ENCODE measurements at regions not wholly inside any gene's neighbourhood (a gene's known extent, or its start where the extent isn't known, plus 50 kb on each side); places are given as distances from the start of the nearest gene placed in this dataset.

DNA sequence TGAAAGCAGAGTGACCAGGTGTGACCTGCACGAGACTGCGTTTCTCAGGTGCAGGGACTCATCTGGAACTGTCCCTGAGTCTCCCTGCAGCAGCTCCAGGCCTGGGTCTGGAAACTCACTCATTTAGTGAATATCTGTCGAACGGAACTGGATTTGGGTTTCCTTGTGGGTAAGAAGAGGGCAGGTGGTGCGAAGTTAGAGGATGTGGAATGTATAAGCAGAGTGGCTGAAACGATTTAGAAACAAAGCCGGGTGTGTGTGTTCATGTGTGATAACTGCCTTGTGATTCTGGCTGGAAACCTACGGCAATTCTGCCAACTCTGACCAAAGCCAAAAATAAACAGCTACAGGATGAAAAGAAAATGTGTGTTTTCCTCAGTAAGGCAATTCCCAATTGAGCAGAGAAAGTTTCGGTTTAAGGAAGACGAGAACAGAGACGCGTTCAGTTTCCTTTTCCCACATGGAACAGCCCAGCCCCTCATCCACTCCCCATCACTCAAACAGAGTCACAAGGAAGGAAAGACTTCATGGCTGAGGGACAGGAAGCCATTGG, 130.3 kb downstream of the NSG2 start:
- Histone ChIP-seq H3K27me3 (ENCODE audit: control insufficient read depth, insufficient read depth, low read length) (no peaks in the 10 kb centered on the region), H3K4me3 (ENCODE audit: low read depth in 2 of 2, low read length in 2 of 2) (no peak overlapping the region), H3K36me3 (ENCODE audit: control insufficient read depth, insufficient read depth, low read length) (no peaks in the 10 kb centered on the region), H3K4me1 (ENCODE audit: control insufficient read depth, insufficient read depth, low read length) (no peaks in the 10 kb centered on the region), H3K9me3 (ENCODE audit: control insufficient read depth, insufficient read depth, low read depth, low read length) (no peaks in the 10 kb centered on the region), H3K27ac (ENCODE audit: low read length) (no peak overlapping the region)
- DNase-seq (ENCODE audit: low read depth, low spot score) (no peak), ATAC-seq (no peak)
- in situ Hi-C loops (cut with HindIII; ENCODE audit: low pct_unique_long_range_greater_than_20kb, low sequenced_read_pairs) (no loop called here), intact Hi-C loops (cut with micrococcal nuclease; ENCODE audit: unreplicated experiment) (loop anchor here (5.0 kb wide), 1 partner anchor 1153 kb away; no protein-coding TSS in a partner anchor)
- BruUV-seq (replicated peaks) = no TSS peak
- TF ChIP-seq, protein P1, sequence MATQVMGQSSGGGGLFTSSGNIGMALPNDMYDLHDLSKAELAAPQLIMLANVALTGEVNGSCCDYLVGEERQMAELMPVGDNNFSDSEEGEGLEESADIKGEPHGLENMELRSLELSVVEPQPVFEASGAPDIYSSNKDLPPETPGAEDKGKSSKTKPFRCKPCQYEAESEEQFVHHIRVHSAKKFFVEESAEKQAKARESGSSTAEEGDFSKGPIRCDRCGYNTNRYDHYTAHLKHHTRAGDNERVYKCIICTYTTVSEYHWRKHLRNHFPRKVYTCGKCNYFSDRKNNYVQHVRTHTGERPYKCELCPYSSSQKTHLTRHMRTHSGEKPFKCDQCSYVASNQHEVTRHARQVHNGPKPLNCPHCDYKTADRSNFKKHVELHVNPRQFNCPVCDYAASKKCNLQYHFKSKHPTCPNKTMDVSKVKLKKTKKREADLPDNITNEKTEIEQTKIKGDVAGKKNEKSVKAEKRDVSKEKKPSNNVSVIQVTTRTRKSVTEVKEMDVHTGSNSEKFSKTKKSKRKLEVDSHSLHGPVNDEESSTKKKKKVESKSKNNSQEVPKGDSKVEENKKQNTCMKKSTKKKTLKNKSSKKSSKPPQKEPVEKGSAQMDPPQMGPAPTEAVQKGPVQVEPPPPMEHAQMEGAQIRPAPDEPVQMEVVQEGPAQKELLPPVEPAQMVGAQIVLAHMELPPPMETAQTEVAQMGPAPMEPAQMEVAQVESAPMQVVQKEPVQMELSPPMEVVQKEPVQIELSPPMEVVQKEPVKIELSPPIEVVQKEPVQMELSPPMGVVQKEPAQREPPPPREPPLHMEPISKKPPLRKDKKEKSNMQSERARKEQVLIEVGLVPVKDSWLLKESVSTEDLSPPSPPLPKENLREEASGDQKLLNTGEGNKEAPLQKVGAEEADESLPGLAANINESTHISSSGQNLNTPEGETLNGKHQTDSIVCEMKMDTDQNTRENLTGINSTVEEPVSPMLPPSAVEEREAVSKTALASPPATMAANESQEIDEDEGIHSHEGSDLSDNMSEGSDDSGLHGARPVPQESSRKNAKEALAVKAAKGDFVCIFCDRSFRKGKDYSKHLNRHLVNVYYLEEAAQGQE (IDR thresholded peaks at IDR 0.05; ENCODE audit: insufficient read depth in 1 of 2, low read depth in 2 of 2, low read length in 1 of 2) = no peak
- TF ChIP-seq SIN3A (IDR thresholded peaks at IDR 0.05; ENCODE audit: borderline replicate concordance, insufficient read depth, low read depth, low read length) = no peak
- TF ChIP-seq POLR2AphosphoS5 (IDR thresholded peaks at IDR 0.05; ENCODE audit: low read depth, low read length) = no peak
- TF ChIP-seq, protein P2, sequence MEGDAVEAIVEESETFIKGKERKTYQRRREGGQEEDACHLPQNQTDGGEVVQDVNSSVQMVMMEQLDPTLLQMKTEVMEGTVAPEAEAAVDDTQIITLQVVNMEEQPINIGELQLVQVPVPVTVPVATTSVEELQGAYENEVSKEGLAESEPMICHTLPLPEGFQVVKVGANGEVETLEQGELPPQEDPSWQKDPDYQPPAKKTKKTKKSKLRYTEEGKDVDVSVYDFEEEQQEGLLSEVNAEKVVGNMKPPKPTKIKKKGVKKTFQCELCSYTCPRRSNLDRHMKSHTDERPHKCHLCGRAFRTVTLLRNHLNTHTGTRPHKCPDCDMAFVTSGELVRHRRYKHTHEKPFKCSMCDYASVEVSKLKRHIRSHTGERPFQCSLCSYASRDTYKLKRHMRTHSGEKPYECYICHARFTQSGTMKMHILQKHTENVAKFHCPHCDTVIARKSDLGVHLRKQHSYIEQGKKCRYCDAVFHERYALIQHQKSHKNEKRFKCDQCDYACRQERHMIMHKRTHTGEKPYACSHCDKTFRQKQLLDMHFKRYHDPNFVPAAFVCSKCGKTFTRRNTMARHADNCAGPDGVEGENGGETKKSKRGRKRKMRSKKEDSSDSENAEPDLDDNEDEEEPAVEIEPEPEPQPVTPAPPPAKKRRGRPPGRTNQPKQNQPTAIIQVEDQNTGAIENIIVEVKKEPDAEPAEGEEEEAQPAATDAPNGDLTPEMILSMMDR (IDR thresholded peaks at IDR 0.05) = no peak
- ChIA-PET CTCF (no interaction called here), POLR2A (no interaction called here)

DNA sequence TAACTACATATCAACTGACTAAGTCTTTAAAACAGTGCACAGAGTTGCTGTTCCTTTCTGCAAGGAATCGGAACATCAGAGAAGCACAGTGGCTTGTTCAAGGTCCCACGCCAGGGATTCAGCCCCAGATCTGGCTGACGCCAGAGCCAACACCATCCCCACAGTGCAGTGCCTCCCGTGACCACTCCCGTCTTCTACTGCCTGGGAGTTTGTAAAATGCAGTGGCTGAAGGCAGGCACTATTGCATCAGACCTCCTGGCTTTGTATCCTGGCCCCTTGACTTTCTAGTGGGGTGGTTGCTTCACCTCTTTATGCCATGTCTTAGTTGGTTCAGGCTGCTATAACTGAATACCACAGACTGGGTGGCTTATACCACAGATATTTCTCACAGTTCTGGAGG, 131.0 kb downstream of the NSG2 start:
- no peaks in the 10 kb centered on the region for H3K9me3 ChIP-seq (ENCODE audit: control insufficient read depth, insufficient read depth, low read depth, low read length)
- ChIA-PET POLR2A (no interaction called here), CTCF (no interaction called here)
- no peaks in the 10 kb centered on the region for H3K4me1 ChIP-seq (ENCODE audit: control insufficient read depth, insufficient read depth, low read length)
- in situ Hi-C loops (cut with HindIII; ENCODE audit: low pct_unique_long_range_greater_than_20kb, low sequenced_read_pairs) (no loop called here), intact Hi-C loops (cut with micrococcal nuclease; ENCODE audit: unreplicated experiment) (loop anchor here (5.0 kb wide), 1 partner anchor 1154 kb away; no protein-coding TSS in a partner anchor)
- no peak overlapping the region for H3K4me3 ChIP-seq (ENCODE audit: low read depth in 2 of 2, low read length in 2 of 2)
- ATAC-seq (no peak), DNase-seq (ENCODE audit: low read depth, low spot score) (no peak)
- no TSS peak for BruUV-seq (replicated peaks)
- no peaks in the 10 kb centered on the region for H3K27me3 ChIP-seq (ENCODE audit: control insufficient read depth, insufficient read depth, low read length)
- H3K27ac ChIP-seq (ENCODE audit: low read length) = no peak overlapping the region
- H3K36me3 ChIP-seq (ENCODE audit: control insufficient read depth, insufficient read depth, low read length) = no peaks in the 10 kb centered on the region
- TF ChIP-seq, protein P1 (IDR thresholded peaks at IDR 0.05; ENCODE audit: insufficient read depth in 1 of 2, low read depth in 2 of 2, low read length in 1 of 2) = no peak
- TF ChIP-seq TCF7L2 (IDR thresholded peaks at IDR 0.05; ENCODE audit: low read depth, low read length) (no peak), SIN3A (IDR thresholded peaks at IDR 0.05; ENCODE audit: borderline replicate concordance, insufficient read depth, low read depth, low read length) (no peak), POLR2AphosphoS5 (IDR thresholded peaks at IDR 0.05; ENCODE audit: low read depth, low read length) (no peak)
- TF ChIP-seq, protein P2 (IDR thresholded peaks at IDR 0.05) = no peak

All from Panc1 (cell line).